Sigmoid colon (tissue), 6 donors: ENCODE measurements at regions not wholly inside any gene's neighbourhood (a gene's known extent, or its start where the extent isn't known, plus 50 kb on each side); places are given as distances from the start of the nearest gene placed in this dataset.

ENCODE experiments used
- DNase-seq: peaks from one replicate; pipeline ENCODE4 v3.0.0-alpha.2; 2019
- H3K27ac ChIP-seq, 4 donors: fragments of 200-600 bp; sonication (generic); one replicate each; pipeline ENCODE4 v1.5.1; 2016 to 2019; ENCODE audit warnings: mild to moderate bottlenecking in 1 of 4
- H3K27me3 ChIP-seq, 3 donors: fragments of 200-600 bp; sonication (generic); one replicate each; pipeline ENCODE4 v1.5.1; 2019; ENCODE audit warnings: mild to moderate bottlenecking in 1 of 3
- H3K36me3 ChIP-seq, 4 donors: fragments of 200-600 bp; sonication (generic); one replicate each; pipeline ENCODE4 v1.5.1; 2016 to 2019
- H3K4me1 ChIP-seq, 4 donors: fragments of 200-600 bp; sonication (generic); one replicate each; pipeline ENCODE4 v1.5.1; 2017 to 2019
- H3K4me3 ChIP-seq, 4 donors: fragments of 200-600 bp; sonication (generic); one replicate each; pipeline ENCODE4 v1.5.1; 2017 to 2019; ENCODE audit warnings: mild to moderate bottlenecking in 2 of 4, moderate library complexity in 1 of 4
- H3K9me3 ChIP-seq, 4 donors: fragments of 200-600 bp in 3 of 4; sonication (generic) in 3 of 4; one replicate each; pipeline versions ENCODE4 v1.5.1 to v1.6.1; 2013 to 2019
- EP300 ChIP-seq, 4 donors: sonication (generic); formaldehyde crosslinking; IDR thresholded peaks; one replicate each; pipeline ENCODE4 v1.6.1; 2017; ENCODE audit warnings: antibody characterized with exemption in 4 of 4
- POLR2A ChIP-seq, 2 donors: fragments of 450-650 bp; IDR thresholded peaks; one replicate each; pipeline ENCODE4 v1.6.1; 2016; ENCODE audit warnings: antibody characterized with exemption in 2 of 2, mild to moderate bottlenecking in 2 of 2, moderate library complexity in 2 of 2
- POLR2AphosphoS5 ChIP-seq, 4 donors: sonication (generic); formaldehyde crosslinking; IDR thresholded peaks; one replicate each; pipeline ENCODE4 v1.6.1; 2017; ENCODE audit warnings: antibody characterized with exemption in 4 of 4
- WGBS, 2 donors: extraction: QIAGEN DNeasy Blood & Tissue Kit; methylation state at CpG; one replicate each; pipeline ENCODE4 v1.1.7; 2013; 5-methylcytosine and 5-hydroxymethylcytosine counted together
- intact Hi-C: fragments of 100-400 bp; cut with DNase I; formaldehyde crosslinking; loops from one replicate; pipeline ENCODE4 v1.15.1; 2023
- TF ChIP-seq, protein P1 (sequence below), 4 experiments: fragments of 450-650 bp in 3 of 4; fragments of 200-600 bp in 1 of 4; IDR thresholded peaks; one replicate each; pipeline ENCODE4 v1.5.1; 2016 to 2019; ENCODE audit warnings: antibody characterized with exemption in 4 of 4, mild to moderate bottlenecking in 3 of 4, moderate library complexity in 2 of 4
- donor health status: healthy with polysubstance abuse.
- donor health status: healthy.

GRCh38 chr9:19965336-19965735 is 176.5 kb upstream of the SLC24A2 start:
- H3K27ac ChIP-seq, result no peak overlapping the region
- peaks cover 0 to 4% (median 0%) of the 10 kb centered on the region in 4 donors for H3K4me1 ChIP-seq
- intact Hi-C loops, result no loop called here
- WGBS, 2 donors, result 85 to 88% methylated on average over 4 of the region's 4 CpGs
- TF ChIP-seq POLR2AphosphoS5 (IDR thresholded peaks at IDR 0.05) (no peak), EP300 (IDR thresholded peaks at IDR 0.05) (no peak), POLR2A (IDR thresholded peaks at IDR 0.05) (no peak)
- TF ChIP-seq, protein P1, sequence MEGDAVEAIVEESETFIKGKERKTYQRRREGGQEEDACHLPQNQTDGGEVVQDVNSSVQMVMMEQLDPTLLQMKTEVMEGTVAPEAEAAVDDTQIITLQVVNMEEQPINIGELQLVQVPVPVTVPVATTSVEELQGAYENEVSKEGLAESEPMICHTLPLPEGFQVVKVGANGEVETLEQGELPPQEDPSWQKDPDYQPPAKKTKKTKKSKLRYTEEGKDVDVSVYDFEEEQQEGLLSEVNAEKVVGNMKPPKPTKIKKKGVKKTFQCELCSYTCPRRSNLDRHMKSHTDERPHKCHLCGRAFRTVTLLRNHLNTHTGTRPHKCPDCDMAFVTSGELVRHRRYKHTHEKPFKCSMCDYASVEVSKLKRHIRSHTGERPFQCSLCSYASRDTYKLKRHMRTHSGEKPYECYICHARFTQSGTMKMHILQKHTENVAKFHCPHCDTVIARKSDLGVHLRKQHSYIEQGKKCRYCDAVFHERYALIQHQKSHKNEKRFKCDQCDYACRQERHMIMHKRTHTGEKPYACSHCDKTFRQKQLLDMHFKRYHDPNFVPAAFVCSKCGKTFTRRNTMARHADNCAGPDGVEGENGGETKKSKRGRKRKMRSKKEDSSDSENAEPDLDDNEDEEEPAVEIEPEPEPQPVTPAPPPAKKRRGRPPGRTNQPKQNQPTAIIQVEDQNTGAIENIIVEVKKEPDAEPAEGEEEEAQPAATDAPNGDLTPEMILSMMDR (IDR thresholded peaks at IDR 0.05), result no peak
- H3K4me3 ChIP-seq, result no peak overlapping the region
- no peaks in the 10 kb centered on the region for H3K36me3 ChIP-seq
- H3K9me3 ChIP-seq, result no peaks in the 10 kb centered on the region
- DNase-seq, result no peak
- no peaks in the 10 kb centered on the region for H3K27me3 ChIP-seq

DNA sequence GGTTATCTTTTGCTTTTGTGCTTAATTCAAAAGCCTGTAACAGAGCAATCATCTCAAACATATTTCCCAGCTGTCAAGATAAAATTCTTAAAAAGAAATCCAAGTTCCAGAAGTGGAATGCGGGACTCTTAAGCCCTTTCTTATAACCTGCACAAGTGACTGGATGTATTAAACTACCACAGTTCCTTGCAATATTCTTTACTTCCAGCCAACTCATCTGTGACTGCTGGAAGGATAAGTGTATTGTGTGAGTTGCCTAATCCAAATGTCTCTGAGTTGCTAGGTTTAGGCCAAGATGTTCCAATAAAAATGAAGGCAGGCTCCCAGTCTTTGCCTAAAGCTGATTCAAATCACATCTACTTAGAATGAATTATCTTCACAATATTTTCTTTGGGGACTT is 159.2 kb upstream of the SLC24A2 start:
- TF ChIP-seq, protein P1 (IDR thresholded peaks at IDR 0.05), result no peak
- TF ChIP-seq POLR2AphosphoS5 (IDR thresholded peaks at IDR 0.05), result no peak
- TF ChIP-seq POLR2A (IDR thresholded peaks at IDR 0.05), result no peak
- TF ChIP-seq EP300 (IDR thresholded peaks at IDR 0.05), result no peak
- no peak for DNase-seq

DNA sequence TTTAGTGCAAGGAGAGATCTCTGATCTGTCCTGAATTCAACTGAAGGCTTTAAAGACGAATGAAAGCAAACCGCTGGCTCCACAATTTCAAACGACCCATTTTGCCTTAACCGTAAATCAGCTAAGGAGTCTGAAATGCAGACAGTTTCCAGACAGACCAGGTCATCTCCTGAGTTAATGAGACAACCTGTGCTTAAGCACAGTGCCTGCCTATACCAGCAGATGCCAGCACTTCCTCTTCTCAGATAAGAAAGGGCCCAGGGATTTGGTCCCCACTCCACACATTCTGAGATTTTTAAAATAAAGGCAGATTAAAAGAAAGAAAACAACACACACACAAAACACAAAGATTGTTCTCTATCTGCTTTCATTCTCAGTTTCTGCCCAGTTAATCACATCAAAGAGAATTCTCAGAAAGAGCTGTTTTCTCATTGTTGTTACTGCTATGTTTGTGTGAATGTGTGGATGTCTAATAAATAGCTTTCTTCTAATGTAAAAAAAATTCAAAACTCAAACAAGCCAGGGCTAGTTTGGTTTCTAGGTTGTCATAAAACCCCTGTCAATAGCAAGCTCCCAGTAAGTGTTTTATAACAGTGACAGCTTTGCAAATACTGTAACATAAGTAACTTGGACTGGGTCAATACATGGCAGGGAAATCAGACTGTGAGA is 157.7 kb upstream of the SLC24A2 start:
- H3K4me3 ChIP-seq, result no peak overlapping the region
- no peaks in the 10 kb centered on the region for H3K4me1 ChIP-seq
- H3K36me3 ChIP-seq, result no peaks in the 10 kb centered on the region
- no peak for TF ChIP-seq POLR2A (IDR thresholded peaks at IDR 0.05)
- TF ChIP-seq, protein P1 (IDR thresholded peaks at IDR 0.05), result no peak
- no peak for TF ChIP-seq POLR2AphosphoS5 (IDR thresholded peaks at IDR 0.05)
- H3K27ac ChIP-seq, result no peak overlapping the region
- 53 to 56% methylated on average over 4 of the region's 4 CpGs for WGBS, 2 donors
- intact Hi-C loops, result no loop called here
- DNase-seq, result no peak
- H3K9me3 ChIP-seq, result no peaks in the 10 kb centered on the region
- no peaks in the 10 kb centered on the region for H3K27me3 ChIP-seq

More for the DNA sequence above, 159.2 kb upstream of the SLC24A2 start:
- 85 to 87% methylated on average over 1 of the region's 1 CpG for WGBS, 2 donors
- intact Hi-C loops, result no loop called here
- no peaks in the 10 kb centered on the region for H3K27me3 ChIP-seq
- H3K4me1 ChIP-seq, result no peaks in the 10 kb centered on the region
- H3K4me3 ChIP-seq, result no peak overlapping the region
- no peak overlapping the region for H3K27ac ChIP-seq
- no peaks in the 10 kb centered on the region for H3K36me3 ChIP-seq
- H3K9me3 ChIP-seq, result no peaks in the 10 kb centered on the region

DNA sequence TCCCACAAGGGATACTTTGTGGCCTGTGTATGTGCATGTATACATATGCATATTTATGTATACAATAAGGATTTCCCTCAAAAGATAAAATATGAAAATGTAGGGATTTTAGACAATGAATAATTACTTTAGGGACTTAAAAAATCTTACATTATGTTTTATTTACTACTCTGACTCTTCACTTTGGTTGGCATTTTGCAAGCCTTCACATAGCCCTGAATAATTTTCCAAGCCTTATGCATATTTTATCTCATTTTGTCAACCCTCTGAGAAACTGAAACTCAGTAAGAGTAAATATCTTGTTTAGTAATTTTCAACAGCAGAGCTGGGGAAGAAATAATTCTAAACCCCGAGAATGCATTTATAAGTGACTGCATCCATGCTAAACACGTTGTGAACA is 153.0 kb upstream of the SLC24A2 start:
- intact Hi-C loops, result no loop called here
- Histone ChIP-seq H3K4me1 (peaks cover 0 to 14% (median 5%) of the 10 kb centered on the region in 4 donors), H3K27ac (no peak overlapping the region), H3K9me3 (no peaks in the 10 kb centered on the region), H3K27me3 (no peaks in the 10 kb centered on the region), H3K36me3 (no peaks in the 10 kb centered on the region), H3K4me3 (no peak overlapping the region)
- no peak for DNase-seq
- WGBS, 2 donors, result 60 to 61% methylated on average over 2 of the region's 2 CpGs
- TF ChIP-seq EP300 (IDR thresholded peaks at IDR 0.05) (no peak), POLR2A (IDR thresholded peaks at IDR 0.05) (no peak), POLR2AphosphoS5 (IDR thresholded peaks at IDR 0.05) (no peak)
- TF ChIP-seq, protein P1 (IDR thresholded peaks at IDR 0.05), result no peak
